GM21723 (cell line): ENCODE measurements at regions not wholly inside any gene's neighbourhood (a gene's known extent, or its start where the extent isn't known, plus 50 kb on each side); places are given as distances from the start of the nearest gene placed in this dataset.

Experiments used
- ATAC-seq: cut with Tn5 transposase; IDR thresholded peaks from one replicate; pipeline ENCODE4 v1.9.1; 2021; ENCODE audit warnings: mild to moderate bottlenecking, moderate library complexity; ENCODE audit not compliant: unreplicated experiment

GRCh38 chr7:97466071-97466470 is 265.8 kb upstream of the TAC1 start:
- ATAC-seq: no peak

DNA sequence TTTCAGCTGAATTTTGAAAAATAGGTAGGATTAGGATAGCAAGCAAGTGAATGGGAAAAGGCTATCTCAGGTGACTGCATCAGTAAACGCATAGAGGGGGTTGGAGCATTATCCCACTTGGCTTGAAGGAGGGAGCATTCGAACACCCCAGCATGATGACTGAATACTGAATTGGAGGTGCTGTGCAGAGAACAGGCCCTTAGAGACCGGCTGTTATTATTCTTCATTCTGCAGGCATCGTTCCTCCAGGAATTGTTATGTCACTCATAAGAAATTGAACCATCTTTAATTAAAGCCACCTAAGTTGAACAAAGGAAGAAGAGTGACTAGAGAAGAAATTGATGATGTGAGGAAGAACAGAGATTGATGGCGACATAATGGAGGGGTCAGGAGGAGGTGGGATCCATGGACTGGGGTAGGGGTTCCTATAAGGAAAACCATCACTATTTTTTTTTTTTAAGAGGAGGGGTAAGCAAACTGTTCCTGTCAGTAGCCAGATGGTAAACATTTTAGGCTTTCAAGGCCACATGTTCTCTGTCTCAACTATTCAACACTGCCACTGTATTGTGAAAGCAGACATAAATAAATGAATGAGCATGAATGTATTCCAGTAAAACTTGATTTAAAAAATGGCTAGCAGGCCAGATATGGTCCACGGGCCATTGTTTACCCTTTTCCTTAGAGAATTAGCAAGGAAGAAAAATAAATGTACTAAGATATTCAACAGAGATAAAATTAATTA is 264.7 kb upstream of the TAC1 start:
- no peak for ATAC-seq

- ATAC-seq: no peak
These were observed 263.4 kb upstream of the TAC1 start for GRCh38 chr7:97468493-97468892.

GRCh38 chr7:97470726-97471125 is 261.2 kb upstream of the TAC1 start:
- ATAC-seq: no peak

GRCh38 chr7:97471491-97471890 is 260.4 kb upstream of the TAC1 start:
- no peak for ATAC-seq

DNA sequence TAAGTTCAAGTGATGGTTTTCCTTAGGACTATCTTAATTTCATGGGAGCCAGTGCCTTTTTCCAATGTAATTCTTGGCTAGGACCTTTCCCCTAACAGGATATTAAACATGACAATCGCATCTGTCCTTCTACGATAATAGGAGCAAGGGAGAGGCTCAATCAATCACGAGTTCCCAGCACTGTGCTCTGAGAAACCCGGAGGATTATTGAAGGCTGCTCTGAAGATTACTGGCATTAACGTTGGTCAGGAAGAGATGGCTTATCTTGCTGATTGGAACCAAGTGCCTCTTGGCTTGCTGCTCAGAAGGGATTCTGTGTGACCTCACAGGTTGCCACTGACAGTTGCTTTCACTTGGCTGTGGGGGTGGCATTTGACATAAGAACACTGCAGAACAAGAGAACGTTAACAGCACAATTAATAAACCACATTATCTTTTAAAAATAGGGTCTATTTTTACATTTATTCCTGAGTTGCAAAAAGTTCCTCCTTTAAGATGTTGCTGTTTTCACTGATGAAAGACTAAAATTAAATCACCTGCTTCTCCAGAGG is 252.1 kb upstream of the TAC1 start:
- ATAC-seq: no peak

DNA sequence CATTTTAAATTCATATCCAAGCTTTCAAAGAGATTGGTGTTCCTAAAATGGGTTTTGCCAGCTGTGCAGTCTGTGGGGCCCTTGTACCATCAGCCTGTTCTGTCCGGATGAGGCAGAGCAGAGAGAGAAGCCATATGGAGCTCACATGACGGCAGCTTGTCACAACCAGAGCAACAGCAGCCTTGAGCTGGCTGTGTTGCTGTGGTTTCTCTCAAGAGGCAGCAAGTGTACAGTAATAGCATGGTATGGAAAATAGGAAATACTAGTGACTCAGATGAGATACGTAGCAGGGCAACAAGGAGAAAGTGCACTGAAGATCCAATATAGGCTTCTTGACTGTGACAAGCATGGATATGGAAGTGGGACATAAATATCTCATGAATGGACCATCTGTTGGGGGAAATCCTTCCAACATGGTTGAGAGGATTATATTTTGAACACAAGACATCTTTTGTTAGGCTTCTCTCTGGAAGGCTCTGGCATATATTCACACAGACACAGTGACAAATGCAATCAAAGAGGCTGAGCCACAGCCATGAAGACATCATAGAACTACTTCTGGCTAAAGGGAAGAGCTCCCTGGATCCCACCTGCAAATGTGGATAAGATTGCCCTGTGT is 251.0 kb upstream of the TAC1 start:
- no peak for ATAC-seq

- no peak for ATAC-seq
These were observed 236.4 kb upstream of the TAC1 start for GRCh38 chr7:97495487-97495886.

GRCh38 chr7:97499204-97499603 is 232.7 kb upstream of the TAC1 start:
- ATAC-seq: no peak

DNA sequence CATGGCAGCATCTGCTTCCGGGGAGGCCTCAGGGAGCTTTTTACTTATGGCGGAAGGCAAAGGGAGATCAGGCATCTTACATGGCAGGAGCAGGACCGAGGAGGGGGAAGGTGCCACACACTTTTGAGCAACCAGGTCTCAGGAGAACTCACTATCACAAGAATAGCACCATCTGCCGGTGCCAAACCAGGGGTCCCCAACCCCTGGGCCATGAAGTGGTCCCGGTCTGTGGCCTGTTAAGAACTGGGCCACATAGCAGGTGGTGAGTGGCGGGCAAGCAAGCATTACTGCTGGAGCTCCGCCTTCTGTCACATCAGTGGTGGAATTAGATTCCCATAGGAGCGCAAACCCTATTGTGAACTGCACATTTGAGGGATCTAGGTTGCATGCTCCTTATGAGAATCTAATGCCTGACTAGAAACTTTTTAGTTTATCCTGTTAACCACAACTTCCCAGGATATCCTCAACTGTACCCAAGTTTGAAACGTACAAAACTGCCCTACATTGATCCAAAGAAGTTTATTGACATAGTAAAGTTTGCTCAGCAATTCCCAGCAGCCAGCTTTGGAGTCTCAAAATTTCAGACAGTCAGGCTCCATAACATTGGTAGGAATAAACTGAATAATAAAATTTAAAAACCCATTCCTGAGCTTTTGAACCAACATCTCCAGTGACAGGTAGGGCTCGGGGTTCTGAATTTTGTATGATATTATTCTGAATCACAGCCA is 228.4 kb upstream of the TAC1 start:
- ATAC-seq: no peak

- no peak for ATAC-seq
These were observed 225.2 kb upstream of the TAC1 start for GRCh38 chr7:97506728-97507127.

DNA sequence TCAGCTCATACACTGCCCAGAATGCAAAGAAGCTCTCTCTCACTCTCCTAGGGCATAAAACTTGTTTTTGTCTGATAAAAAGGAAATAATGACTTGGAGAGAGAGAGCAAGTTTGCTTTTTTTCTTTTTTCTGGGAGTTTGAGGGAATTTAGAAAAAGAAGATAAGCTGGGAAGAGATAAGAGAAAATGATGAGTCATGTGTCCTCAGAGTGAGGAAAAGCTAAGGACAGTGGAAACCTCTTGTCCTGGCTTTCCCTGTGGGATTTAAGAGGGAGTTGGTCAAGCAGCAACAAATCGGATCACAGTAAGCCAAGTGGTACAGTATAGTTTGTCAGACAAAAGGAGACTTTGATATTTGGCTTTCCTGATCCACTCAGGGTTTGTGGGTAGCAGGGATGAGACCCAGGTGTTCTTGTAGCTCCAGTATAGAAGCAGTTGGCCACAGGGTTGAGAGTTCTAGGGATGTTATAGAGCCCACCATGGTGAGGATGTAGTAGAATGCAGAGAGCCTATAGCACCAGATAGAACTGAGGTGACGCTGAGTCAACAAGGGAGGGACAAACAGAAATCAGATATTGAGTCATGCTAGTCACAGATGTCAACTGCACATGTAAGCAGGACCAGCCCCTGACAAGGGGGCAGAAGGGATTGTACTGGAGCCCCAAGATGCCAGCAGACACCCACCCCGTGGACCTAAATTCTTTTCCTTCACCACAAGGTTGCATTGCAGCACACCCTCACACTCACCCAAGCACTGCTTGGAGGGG is 219.3 kb upstream of the TAC1 start:
- ATAC-seq: no peak

DNA sequence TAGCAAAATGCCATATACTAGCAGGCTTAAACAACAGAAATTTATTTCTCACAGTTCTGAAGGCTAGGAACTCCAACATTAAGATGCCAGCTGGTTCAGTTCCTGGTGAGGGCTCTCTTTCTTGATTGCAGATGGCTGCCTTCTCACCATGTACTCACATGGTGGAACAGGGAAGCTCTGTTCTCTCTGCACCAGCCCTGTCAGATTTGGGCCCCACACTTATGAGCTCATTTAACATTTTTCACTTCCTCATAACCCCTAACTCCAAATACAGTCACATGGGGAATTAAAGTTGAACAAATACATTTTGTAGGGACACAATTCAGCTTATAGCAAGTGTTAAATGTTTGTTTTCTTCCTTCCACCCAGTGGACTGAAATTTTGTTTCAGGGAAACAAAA is 218.6 kb upstream of the TAC1 start:
- ATAC-seq: no peak

DNA sequence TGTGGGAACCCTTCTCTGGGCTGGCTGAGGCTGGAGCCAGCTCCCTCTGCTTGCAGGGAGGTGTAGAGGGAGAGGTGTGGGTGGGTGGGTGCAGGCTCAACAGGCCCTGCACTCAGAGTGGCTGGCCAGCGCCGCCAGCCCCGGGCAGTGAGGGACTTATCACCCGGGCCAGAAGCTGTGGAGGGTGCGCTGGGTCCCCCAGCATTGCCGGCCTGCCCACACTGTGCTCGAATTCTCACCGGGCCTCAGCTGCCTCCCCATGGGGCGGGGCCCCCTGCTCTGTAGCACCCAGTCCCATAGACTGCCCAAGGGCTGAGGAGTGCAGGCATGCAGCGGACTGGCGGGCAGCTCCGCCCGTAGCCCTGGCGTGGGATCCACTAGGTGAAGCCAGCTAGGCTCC is 190.7 kb upstream of the TAC1 start:
- no peak for ATAC-seq

DNA sequence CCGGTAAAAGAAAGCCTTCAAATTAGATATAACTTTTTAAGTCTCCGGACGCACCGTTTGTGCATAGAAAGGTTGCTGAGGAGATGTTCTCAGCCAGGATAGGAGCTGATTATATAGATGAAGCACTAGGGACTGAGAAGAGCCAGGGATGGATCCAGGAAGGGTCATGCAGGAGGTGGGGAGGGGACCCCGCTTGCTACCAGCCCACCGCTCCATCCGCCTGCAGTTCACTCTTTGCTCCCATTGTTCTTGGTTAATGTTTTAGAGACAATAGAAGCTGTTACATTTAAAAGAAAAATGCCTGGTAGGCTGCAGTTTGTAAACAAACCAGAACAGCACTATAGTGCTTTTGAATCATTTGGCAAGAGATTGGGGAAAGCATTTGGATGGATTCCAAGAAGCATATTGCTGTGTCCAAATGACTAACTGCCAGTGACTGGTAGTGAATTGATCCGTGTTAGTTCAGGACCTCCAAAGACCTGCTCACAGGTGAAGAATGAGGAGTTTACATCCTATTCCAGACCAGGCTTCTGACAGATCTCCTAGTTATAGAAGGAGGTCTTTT is 175.9 kb upstream of the TAC1 start:
- no peak for ATAC-seq

DNA sequence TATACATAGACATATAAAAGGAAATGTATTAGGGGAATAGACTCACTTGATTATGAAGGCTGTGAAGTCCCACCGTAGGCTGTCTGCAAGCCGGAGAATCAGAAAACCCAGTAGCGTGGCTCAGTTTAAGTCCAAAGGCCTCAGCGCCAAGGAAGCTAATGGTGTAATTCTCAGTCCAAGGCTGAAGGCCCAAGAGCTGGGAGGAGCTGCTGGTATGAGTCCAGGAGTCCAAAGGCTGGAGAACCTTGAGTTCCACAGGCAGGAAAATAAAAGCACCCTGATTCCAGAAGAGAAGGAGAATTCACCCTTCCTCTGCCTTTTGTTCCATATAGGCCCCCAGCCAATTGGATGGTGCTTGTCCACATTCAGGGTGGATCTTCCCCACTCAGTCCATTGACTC is 166.2 kb upstream of the TAC1 start:
- ATAC-seq: no peak

DNA sequence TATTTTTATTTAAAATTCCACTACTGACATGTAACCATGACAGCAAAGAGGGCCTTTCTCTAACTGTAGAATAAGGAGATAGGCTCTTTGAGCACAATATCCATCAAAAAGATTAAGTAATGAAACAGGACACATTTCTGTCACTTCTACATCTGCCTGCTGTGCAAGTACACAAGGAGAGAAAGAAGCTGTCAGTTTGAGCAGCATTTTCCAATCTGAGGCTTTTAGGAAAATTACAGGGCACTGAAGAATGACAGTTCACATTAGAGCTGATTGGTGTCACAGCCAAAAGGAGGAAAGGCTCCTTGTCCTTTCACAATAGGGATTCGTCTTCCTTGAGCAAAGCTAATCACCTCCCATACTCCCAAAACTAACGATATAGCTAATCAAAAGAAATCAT is 158.8 kb upstream of the TAC1 start:
- no peak for ATAC-seq

DNA sequence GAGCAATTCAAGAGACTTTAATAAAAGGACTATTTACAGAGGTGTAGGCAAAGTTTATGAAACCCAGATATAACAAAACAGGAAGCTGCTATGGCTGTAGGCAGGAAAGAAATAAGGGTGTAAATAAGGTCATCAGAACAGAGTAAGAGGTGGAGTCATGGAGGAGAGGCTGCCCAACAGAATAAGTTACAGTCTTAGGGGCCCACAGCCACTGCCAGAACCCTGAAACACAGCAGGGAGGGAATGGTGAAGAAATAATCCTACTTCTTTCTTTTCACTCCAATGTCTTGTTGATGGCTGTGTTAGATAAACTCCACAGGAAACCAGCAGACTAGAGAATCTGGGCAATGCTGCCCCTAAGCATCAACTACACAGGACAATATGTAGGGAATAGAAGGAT is 155.8 kb upstream of the TAC1 start:
- no peak for ATAC-seq

GRCh38 chr7:97578225-97578624 is 153.7 kb upstream of the TAC1 start:
- ATAC-seq: no peak

DNA sequence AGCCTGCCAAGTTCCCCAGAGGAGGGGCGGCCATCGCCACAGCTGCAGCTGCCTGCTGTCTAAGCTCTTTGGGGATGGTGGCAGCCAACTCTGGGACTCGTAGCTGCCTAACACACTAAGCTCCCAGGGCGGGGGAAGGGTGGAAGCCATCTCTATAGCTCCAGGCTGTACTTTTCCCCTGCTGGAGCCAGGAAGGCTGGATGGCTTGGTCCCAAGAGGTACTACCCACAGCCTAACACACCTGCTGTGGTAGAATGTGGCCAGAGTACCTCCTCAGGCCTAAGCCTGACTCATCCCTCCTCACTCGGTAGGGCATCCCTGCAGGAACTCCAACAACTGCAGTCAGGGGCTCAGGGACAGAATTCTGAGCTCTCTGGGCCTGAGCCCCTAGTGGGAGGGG is 151.7 kb upstream of the TAC1 start:
- no peak for ATAC-seq

- no peak for ATAC-seq
These were observed 136.4 kb upstream of the TAC1 start for GRCh38 chr7:97595439-97595838.
